ENCODE measurements at regions not wholly inside any gene's neighbourhood (a gene's known extent, or its start where the extent isn't known, plus 50 kb on each side); places are given as distances from the start of the nearest gene placed in this dataset.

GRCh38 chr5:1639757-1640156, 116.0 kb upstream of the LPCAT1 start:
- TF ChIP-seq POLR2A (IDR thresholded peaks at IDR 0.05; ENCODE audit: low read depth, low read length), result no peak
- TF ChIP-seq TAF1 (IDR thresholded peaks at IDR 0.05; ENCODE audit: borderline replicate concordance, low read depth, low read length), result no peak
- no peak for TF ChIP-seq E2F8 (IDR thresholded peaks at IDR 0.05; ENCODE audit: low read depth, partially characterized antibody)
- TF ChIP-seq EED (IDR thresholded peaks at IDR 0.05; ENCODE audit: low read depth), result no peak
- TF ChIP-seq ATF7 (IDR thresholded peaks at IDR 0.05; ENCODE audit: low read depth), result no peak
- no peak for TF ChIP-seq ATF3 (IDR thresholded peaks at IDR 0.05; ENCODE audit: borderline replicate concordance, extremely low read depth, low read depth, low read length)
- no peak for TF ChIP-seq ZBTB11 (CRISPR knock-in tag; IDR thresholded peaks at IDR 0.05)
- no peak for TF ChIP-seq TCF12 (IDR thresholded peaks at IDR 0.05; ENCODE audit: low read depth, low read length)
- no peak for TF ChIP-seq POLR2AphosphoS5 (IDR thresholded peaks at IDR 0.05; ENCODE audit: low read length)

Data from GM12878 (cell line).